ENCODE measurements at regions not wholly inside any gene's neighbourhood (a gene's known extent, or its start where the extent isn't known, plus 50 kb on each side); places are given as distances from the start of the nearest gene placed in this dataset.

- Histone ChIP-seq H2AFZ (ENCODE audit: low read length) (no peak overlapping the region), H3K79me2 (ENCODE audit: insufficient read depth, low read length) (no peaks in the 10 kb centered on the region), H3K9me3 (ENCODE audit: low read depth, low read length) (no peaks in the 10 kb centered on the region), H3K27ac (ENCODE audit: low read depth, low read length) (no peak overlapping the region), H3K36me3 (ENCODE audit: insufficient read depth, low read length) (no peaks in the 10 kb centered on the region), H3K4me2 (ENCODE audit: insufficient read depth, low read length) (no peak overlapping the region), H3K4me1 (ENCODE audit: insufficient read depth, low read length) (no peaks in the 10 kb centered on the region), H4K20me1 (ENCODE audit: insufficient read depth, low read length) (no peaks in the 10 kb centered on the region), H3K4me3 (ENCODE audit: insufficient read depth, low read length) (no peak overlapping the region), H3K27me3 (ENCODE audit: insufficient read depth, low read length) (no peaks in the 10 kb centered on the region)
- TF ChIP-seq CTCF (IDR thresholded peaks at IDR 0.05; ENCODE audit: extremely low read depth, low read depth, low read length) = no peak
- no peak for DNase-seq (ENCODE audit: insufficient read length, low spot score, missing footprints)
Observed at GRCh38 chr7:53641091-53641490, 605.7 kb downstream of the POM121L12 start.

GRCh38 chr7:53642361-53642760, 606.9 kb downstream of the POM121L12 start:
- H2AFZ ChIP-seq (ENCODE audit: low read length) = no peak overlapping the region
- H3K27ac ChIP-seq (ENCODE audit: low read depth, low read length) = no peak overlapping the region
- H3K9me3 ChIP-seq (ENCODE audit: low read depth, low read length) = no peaks in the 10 kb centered on the region
- H3K27me3 ChIP-seq (ENCODE audit: insufficient read depth, low read length) = no peaks in the 10 kb centered on the region
- no peak overlapping the region for H3K4me2 ChIP-seq (ENCODE audit: insufficient read depth, low read length)
- no peak for DNase-seq (ENCODE audit: insufficient read length, low spot score, missing footprints)
- no peak for TF ChIP-seq CTCF (IDR thresholded peaks at IDR 0.05; ENCODE audit: extremely low read depth, low read depth, low read length)
- no peaks in the 10 kb centered on the region for H4K20me1 ChIP-seq (ENCODE audit: insufficient read depth, low read length)
- H3K79me2 ChIP-seq (ENCODE audit: insufficient read depth, low read length) = no peaks in the 10 kb centered on the region
- H3K4me3 ChIP-seq (ENCODE audit: insufficient read depth, low read length) = no peak overlapping the region
- no peaks in the 10 kb centered on the region for H3K4me1 ChIP-seq (ENCODE audit: insufficient read depth, low read length)
- no peaks in the 10 kb centered on the region for H3K36me3 ChIP-seq (ENCODE audit: insufficient read depth, low read length)

GRCh38 chr7:53642866-53643265, 607.4 kb downstream of the POM121L12 start:
- no peak for DNase-seq (ENCODE audit: insufficient read length, low spot score, missing footprints)
- Histone ChIP-seq H3K4me3 (ENCODE audit: insufficient read depth, low read length) (no peak overlapping the region), H3K79me2 (ENCODE audit: insufficient read depth, low read length) (no peaks in the 10 kb centered on the region), H3K27ac (ENCODE audit: low read depth, low read length) (no peak overlapping the region), H3K27me3 (ENCODE audit: insufficient read depth, low read length) (no peaks in the 10 kb centered on the region), H3K36me3 (ENCODE audit: insufficient read depth, low read length) (no peaks in the 10 kb centered on the region), H3K9me3 (ENCODE audit: low read depth, low read length) (no peaks in the 10 kb centered on the region), H2AFZ (ENCODE audit: low read length) (no peak overlapping the region), H3K4me1 (ENCODE audit: insufficient read depth, low read length) (no peaks in the 10 kb centered on the region), H4K20me1 (ENCODE audit: insufficient read depth, low read length) (no peaks in the 10 kb centered on the region), H3K4me2 (ENCODE audit: insufficient read depth, low read length) (no peak overlapping the region)
- TF ChIP-seq CTCF (IDR thresholded peaks at IDR 0.05; ENCODE audit: extremely low read depth, low read depth, low read length) = no peak

- Histone ChIP-seq H3K4me3 (ENCODE audit: insufficient read depth, low read length) (no peak overlapping the region), H3K4me2 (ENCODE audit: insufficient read depth, low read length) (no peak overlapping the region), H3K79me2 (ENCODE audit: insufficient read depth, low read length) (no peaks in the 10 kb centered on the region), H3K9me3 (ENCODE audit: low read depth, low read length) (peaks cover 2% of the 10 kb centered on the region), H2AFZ (ENCODE audit: low read length) (no peak overlapping the region), H4K20me1 (ENCODE audit: insufficient read depth, low read length) (no peaks in the 10 kb centered on the region), H3K27ac (ENCODE audit: low read depth, low read length) (no peak overlapping the region), H3K4me1 (ENCODE audit: insufficient read depth, low read length) (no peaks in the 10 kb centered on the region), H3K36me3 (ENCODE audit: insufficient read depth, low read length) (no peaks in the 10 kb centered on the region), H3K27me3 (ENCODE audit: insufficient read depth, low read length) (no peaks in the 10 kb centered on the region)
- no peak for DNase-seq (ENCODE audit: insufficient read length, low spot score, missing footprints)
- TF ChIP-seq CTCF (IDR thresholded peaks at IDR 0.05; ENCODE audit: extremely low read depth, low read depth, low read length) = no peak
Observed at GRCh38 chr7:53656881-53657280, 621.4 kb downstream of the POM121L12 start.
